Fibroblast of lung (primary cell): ENCODE measurements at regions not wholly inside any gene's neighbourhood (a gene's known extent, or its start where the extent isn't known, plus 50 kb on each side); places are given as distances from the start of the nearest gene placed in this dataset.

Experiments
- CTCF ChIP-seq, 2 donors: IDR thresholded peaks in 1 of 2; conservative IDR thresholded peaks in 1 of 2; 1 replicate in 1 of 2; 2 replicates in 1 of 2; pipeline ENCODE4 v1.5.1; 2011 to 2012; ENCODE audit warnings: low read length in 2 of 2, control low read depth in 1 of 2, inconsistent platforms in 1 of 2, low read depth in 1 of 2, mild to moderate bottlenecking in 1 of 2
- EZH2 ChIP-seq: IDR thresholded peaks from 2 replicates; pipeline ENCODE4 v1.5.1; 2012; ENCODE audit warnings: low read length, control low read depth, mild to moderate bottlenecking; ENCODE audit errors: missing control alignments

- TF ChIP-seq CTCF (conservative IDR thresholded peaks at IDR 0.05 in 1 of 2, IDR thresholded peaks at IDR 0.05 in 1 of 2; ENCODE audit: low read depth in 1 of 2, low read length in 2 of 2), result no peak
- no peak for TF ChIP-seq EZH2
Observed at GRCh38 chrX:5672099-5672498, 556.6 kb downstream of the NLGN4X start.
